Common myeloid progenitor, CD34-positive (primary cell): ENCODE measurements at regions not wholly inside any gene's neighbourhood (a gene's known extent, or its start where the extent isn't known, plus 50 kb on each side); places are given as distances from the start of the nearest gene placed in this dataset.

Experiments used
- CTCF ChIA-PET: fragments of 350-600 bp; sonication (Branson Sonifier 250); formaldehyde crosslinking; loops from one replicate; lab custom pipeline; 2021; ENCODE audit warnings: antibody characterized with exemption; lab: Charles Lee
- POLR2A ChIA-PET: fragments of 350-600 bp; sonication (Branson Sonifier 250); formaldehyde crosslinking; loops from one replicate; lab custom pipeline; 2021; ENCODE audit warnings: antibody characterized with exemption; lab: Charles Lee
- DNase-seq, 3 donors: peaks; one replicate each; pipeline versions ENCODE4 v3.0.0 to v3.0.0-alpha.2; 2013
- H3K27ac ChIP-seq, 2 experiments: 1 replicate in 1 of 2; 2 replicates in 1 of 2; pipeline ENCODE4 v1.7.0; 2013; ENCODE audit warnings: inconsistent platforms in 2 of 2, low read length in 2 of 2, mild to moderate bottlenecking in 2 of 2, low read depth in 1 of 2, moderate library complexity in 1 of 2; ENCODE audit not compliant: severe bottlenecking in 2 of 2, insufficient read depth in 1 of 2, poor library complexity in 1 of 2
- H3K27me3 ChIP-seq, 5 experiments: replicated peaks in 2 of 5; 1 replicate in 3 of 5; 2 replicates in 2 of 5; pipeline versions ENCODE4 v1.6.1 to v1.7.0; 2013; ENCODE audit warnings: low read length in 4 of 5, mild to moderate bottlenecking in 2 of 5, moderate library complexity in 2 of 5, inconsistent platforms in 1 of 5; ENCODE audit not compliant: insufficient read depth in 5 of 5, control insufficient read depth in 4 of 5
- H3K36me3 ChIP-seq, 4 experiments: 1 replicate in 2 of 4; 2 replicates in 2 of 4; pipeline versions ENCODE4 v1.6.1 to v1.7.0; 2013; ENCODE audit warnings: low read length in 3 of 4, control low read depth in 1 of 4, mild to moderate bottlenecking in 1 of 4; ENCODE audit not compliant: control insufficient read depth in 4 of 4, insufficient read depth in 4 of 4
- H3K4me1 ChIP-seq, 4 experiments: 1 replicate in 3 of 4; 2 replicates in 1 of 4; pipeline versions ENCODE4 v1.6.1 to v1.7.1; 2013; ENCODE audit warnings: low read length in 3 of 4, mild to moderate bottlenecking in 3 of 4, control low read depth in 1 of 4, inconsistent platforms in 1 of 4, moderate library complexity in 1 of 4; ENCODE audit not compliant: control insufficient read depth in 4 of 4, insufficient read depth in 4 of 4; ENCODE audit errors: control extremely low read depth in 1 of 4
- H3K4me3 ChIP-seq, 7 experiments: 1 replicate in 4 of 7; 2 replicates in 3 of 7; pipeline versions ENCODE4 v1.5.1 to v1.7.0; 2013; ENCODE audit warnings: mild to moderate bottlenecking in 7 of 7, low read length in 6 of 7, moderate library complexity in 6 of 7, inconsistent platforms in 2 of 7, low read depth in 2 of 7, control low read depth in 1 of 7; ENCODE audit not compliant: insufficient read depth in 4 of 7, control insufficient read depth in 1 of 7; ENCODE audit errors: extremely low read depth in 1 of 7
- H3K9me3 ChIP-seq, 5 experiments: 1 replicate in 4 of 5; 2 replicates in 1 of 5; pipeline versions ENCODE4 v1.6.1 to v1.7.1; 2013; ENCODE audit warnings: low read length in 4 of 5, mild to moderate bottlenecking in 2 of 5, inconsistent platforms in 1 of 5, low read depth in 1 of 5, moderate library complexity in 1 of 5; ENCODE audit not compliant: control insufficient read depth in 4 of 5, insufficient read depth in 2 of 5; ENCODE audit errors: control extremely low read depth in 1 of 5
- WGBS: methylation state at CpG from one replicate; pipeline ENCODE4 v1.1.5; 2013; ENCODE audit not compliant: insufficient coverage; 5-methylcytosine and 5-hydroxymethylcytosine counted together

DNA sequence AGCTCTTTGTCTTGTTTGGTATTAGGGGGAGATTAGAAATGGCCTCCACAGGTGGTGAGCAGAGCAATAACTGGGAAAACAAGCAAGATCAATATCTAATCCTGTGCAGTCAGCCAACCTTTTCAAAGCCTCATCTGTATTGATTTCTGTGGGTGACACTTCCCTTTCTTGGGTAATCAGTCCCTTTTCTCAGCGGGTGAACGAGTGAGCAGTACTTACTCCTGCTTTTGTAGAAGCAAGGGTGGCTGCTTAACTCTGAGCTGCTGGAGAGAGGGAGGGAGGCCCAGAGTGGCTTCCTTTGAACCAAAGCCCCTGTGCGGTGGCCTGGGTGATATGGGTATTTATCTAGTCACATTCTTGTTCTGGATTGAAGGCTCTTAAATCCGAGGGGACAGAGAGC lies 254.8 kb upstream of the CHD6 start:
- no peak for DNase-seq
- Histone ChIP-seq H3K9me3 (peaks cover 0 to 5% (median 0%) of the 10 kb centered on the region in 5 experiments), H3K36me3 (no peaks in the 10 kb centered on the region), H3K27me3 (peaks cover 0 to 2% (median 0%) of the 10 kb centered on the region in 5 experiments), H3K4me1 (no peaks in the 10 kb centered on the region), H3K27ac (no peak overlapping the region), H3K4me3 (no peak overlapping the region)
- CTCF ChIA-PET: no interaction called here
- whole genome bisulfite sequencing: 81% methylated on average over 3 of the region's 4 CpGs
- POLR2A ChIA-PET: no interaction called here

DNA sequence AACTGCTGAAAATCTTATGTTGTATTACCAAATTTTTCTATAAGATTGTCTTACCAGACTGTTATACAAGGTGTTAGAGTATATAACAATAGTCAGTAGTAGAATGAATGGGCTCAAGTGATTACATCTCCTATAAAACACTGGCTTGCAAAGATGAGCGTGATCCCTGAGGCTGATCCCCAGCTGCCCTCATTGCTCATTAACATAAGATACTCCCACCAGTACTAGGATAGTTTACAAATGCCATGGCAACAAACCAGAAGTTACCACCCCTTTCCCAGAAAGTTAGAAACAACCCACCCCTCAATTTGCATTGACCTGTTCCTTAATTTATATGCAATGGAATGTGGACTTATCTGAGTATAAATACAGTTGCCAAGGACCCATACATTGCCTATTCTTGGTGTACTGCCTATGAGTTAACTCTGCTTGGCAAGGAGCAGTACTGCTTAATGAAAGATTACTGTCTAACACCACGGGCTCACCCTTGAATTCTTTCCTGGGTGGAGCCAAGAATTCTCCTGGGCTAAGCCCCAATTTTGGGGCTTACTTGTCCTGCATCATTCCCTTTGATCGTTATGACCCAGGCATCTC lies 252.8 kb upstream of the CHD6 start:
- Histone ChIP-seq H3K4me1 (no peaks in the 10 kb centered on the region), H3K36me3 (no peaks in the 10 kb centered on the region), H3K27ac (no peak overlapping the region), H3K27me3 (no peaks in the 10 kb centered on the region), H3K9me3 (peaks cover 0 to 5% (median under 1%) of the 10 kb centered on the region in 5 experiments), H3K4me3 (no peak overlapping the region)
- ChIA-PET POLR2A (no interaction called here), CTCF (interaction anchor here (0.6 kb wide), 1 partner anchor 57 kb away, joined by 4 read pairs; no protein-coding TSS in a partner anchor)
- 78% methylated on average over 2 of the region's 3 CpGs for WGBS
- DNase-seq: no peak

DNA sequence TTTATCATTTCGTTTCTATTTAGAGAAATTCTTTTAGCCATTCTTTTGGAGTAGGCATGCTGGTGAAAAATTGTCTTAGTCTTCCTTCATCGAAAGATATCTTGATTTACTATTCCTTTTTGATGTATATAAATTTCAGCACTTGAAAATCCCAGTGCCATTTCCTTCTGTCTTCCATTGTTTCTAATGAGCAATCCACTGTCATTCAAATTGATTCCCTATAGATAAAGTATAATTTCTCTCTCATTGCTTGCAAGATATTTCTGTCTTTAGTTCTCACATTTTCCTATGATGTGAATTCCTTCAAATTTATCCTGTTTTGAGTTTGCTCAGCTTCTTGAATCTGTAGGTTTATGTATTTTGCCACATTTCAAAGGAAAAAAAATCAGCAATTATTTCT lies 251.1 kb upstream of the CHD6 start:
- Histone ChIP-seq H3K4me3 (no peak overlapping the region), H3K27ac (no peak overlapping the region), H3K9me3 (peaks cover 0 to 5% (median 2%) of the 10 kb centered on the region in 5 experiments), H3K36me3 (no peaks in the 10 kb centered on the region), H3K4me1 (no peaks in the 10 kb centered on the region), H3K27me3 (no peaks in the 10 kb centered on the region)
- ChIA-PET CTCF (no interaction called here), POLR2A (no interaction called here)
- no CpG with 5 or more reads among the region's 2 CpGs for whole genome bisulfite sequencing
- no peak for DNase-seq

DNA sequence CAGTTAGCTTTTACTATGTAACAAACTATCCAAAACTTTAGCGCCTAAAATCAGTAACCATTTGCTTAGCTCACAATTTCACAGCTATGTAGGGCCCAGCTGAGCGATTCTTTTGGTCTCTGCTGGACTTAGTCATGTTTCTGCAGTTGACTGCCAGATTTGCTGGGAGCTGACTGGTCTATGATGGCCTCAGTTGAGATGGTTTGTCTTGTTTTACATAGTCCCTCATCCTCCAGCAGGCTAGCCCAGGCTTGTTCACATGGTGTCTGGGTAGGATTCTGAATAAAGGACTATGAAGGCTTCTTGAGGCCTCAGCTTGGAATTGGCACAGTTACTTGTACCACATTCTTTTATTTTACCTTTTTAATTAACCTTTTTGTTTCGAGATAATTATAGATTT lies 247.8 kb upstream of the CHD6 start:
- no peak for DNase-seq
- WGBS: 100% methylated on average over 1 of the region's 3 CpGs
- H3K9me3 ChIP-seq: peaks cover 0 to 5% (median 2%) of the 10 kb centered on the region in 5 experiments
- peaks cover 0 to 5% (median 0%) of the 10 kb centered on the region in 5 experiments for H3K27me3 ChIP-seq
- no peak overlapping the region for H3K27ac ChIP-seq
- H3K4me1 ChIP-seq: no peaks in the 10 kb centered on the region
- no peaks in the 10 kb centered on the region for H3K36me3 ChIP-seq
- ChIA-PET POLR2A (no interaction called here), CTCF (no interaction called here)
- no peak overlapping the region for H3K4me3 ChIP-seq

DNA sequence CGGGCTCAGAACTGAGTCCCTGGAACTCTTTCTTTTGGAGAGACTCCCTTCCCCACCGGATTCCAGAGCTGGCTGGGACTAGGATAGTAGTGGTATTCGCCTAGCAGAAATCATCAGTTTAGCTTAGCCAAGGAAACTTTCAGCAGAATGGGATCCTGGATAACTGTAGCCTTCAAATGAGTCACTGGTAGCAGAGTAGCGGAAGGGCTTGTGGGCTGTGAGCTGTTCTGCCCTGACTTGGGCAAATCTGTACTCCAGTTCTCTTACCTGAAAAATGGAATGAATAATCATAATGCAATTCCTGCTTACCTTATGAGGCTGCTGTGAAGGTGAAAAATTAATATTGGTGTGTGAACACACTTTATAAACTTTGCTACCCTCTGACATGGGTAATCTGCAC lies 244.3 kb upstream of the CHD6 start:
- WGBS: 87% methylated on average over 4 of the region's 4 CpGs
- POLR2A ChIA-PET: no interaction called here
- CTCF ChIA-PET: no interaction called here

DNA sequence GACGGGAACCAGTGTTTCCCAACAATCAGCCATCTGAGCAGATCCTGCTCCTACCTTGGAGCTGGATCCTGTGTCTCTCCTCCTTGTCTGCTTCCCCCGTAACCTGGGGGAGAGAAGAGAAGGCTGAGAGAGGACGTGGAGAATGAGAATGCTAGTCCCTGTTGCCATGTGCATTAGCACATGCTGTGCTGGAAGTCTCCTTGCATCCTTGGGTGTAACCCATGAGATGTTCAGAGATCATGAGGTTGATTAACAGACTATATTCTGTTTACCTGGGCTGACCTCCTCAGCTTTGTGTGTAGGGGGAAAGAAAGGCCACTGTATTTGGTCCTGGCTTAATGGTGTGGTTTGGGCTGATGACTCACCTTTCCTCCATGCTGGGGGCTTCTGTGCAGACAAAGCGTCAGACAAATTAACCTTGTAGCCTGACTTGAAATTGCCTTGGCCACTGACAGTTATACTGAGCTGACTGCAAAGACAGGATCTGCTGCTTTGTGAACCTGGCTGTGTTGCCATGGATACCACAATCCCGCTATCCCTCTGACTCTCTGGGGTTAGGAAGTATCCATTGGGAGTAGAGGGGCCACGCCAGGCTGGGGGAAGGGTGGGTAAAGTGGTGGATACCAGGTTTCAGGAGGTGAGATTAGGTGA lies 243.7 kb upstream of the CHD6 start:
- H3K27me3 ChIP-seq: peaks cover 0 to 5% (median 0%) of the 10 kb centered on the region in 5 experiments
- CTCF ChIA-PET: no interaction called here
- POLR2A ChIA-PET: no interaction called here
- no peak for DNase-seq
- no peak overlapping the region for H3K4me3 ChIP-seq
- no peak overlapping the region for H3K27ac ChIP-seq
- peaks cover 0 to 2% (median 0%) of the 10 kb centered on the region in 5 experiments for H3K9me3 ChIP-seq
- WGBS: 88% methylated on average over 3 of the region's 6 CpGs
- H3K4me1 ChIP-seq: no peaks in the 10 kb centered on the region
- no peaks in the 10 kb centered on the region for H3K36me3 ChIP-seq

More for the DNA sequence above, 244.3 kb upstream of the CHD6 start:
- H3K4me3 ChIP-seq: no peak overlapping the region
- DNase-seq: no peak
- H3K9me3 ChIP-seq: peaks cover 0 to 2% (median 0%) of the 10 kb centered on the region in 5 experiments
- H3K36me3 ChIP-seq: no peaks in the 10 kb centered on the region
- H3K27me3 ChIP-seq: peaks cover 0 to 5% (median 0%) of the 10 kb centered on the region in 5 experiments
- no peak overlapping the region for H3K27ac ChIP-seq
- no peaks in the 10 kb centered on the region for H3K4me1 ChIP-seq

DNA sequence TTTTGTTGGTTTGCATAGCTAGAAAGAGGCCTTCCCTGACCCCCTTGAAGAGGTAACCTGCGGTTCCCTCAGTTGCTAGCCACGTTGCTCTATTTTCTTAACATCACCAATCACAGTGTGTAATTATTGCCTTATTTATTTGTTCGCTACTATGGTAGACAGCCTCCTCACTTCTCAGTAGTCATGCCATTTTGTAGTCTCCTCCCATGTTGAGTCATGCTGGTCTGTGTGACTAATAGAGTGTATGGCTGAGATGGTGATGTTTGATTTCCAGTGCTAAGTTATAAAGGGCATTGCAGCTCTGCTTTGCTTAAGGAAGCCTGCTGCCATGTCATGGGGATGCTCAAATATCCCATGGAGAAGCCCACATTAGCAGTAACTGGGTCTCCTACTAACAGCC lies 236.6 kb upstream of the CHD6 start:
- no peaks in the 10 kb centered on the region for H3K36me3 ChIP-seq
- WGBS: 80% methylated on average over 1 of the region's 3 CpGs

More for the DNA sequence above, 236.6 kb upstream of the CHD6 start:
- POLR2A ChIA-PET: no interaction called here
- Histone ChIP-seq H3K27ac (no peak overlapping the region), H3K4me3 (no peak overlapping the region), H3K4me1 (no peaks in the 10 kb centered on the region), H3K27me3 (peaks cover 0 to 3% (median 0%) of the 10 kb centered on the region in 5 experiments), H3K9me3 (peaks cover 0 to 2% (median 0%) of the 10 kb centered on the region in 5 experiments)
- CTCF ChIA-PET: no interaction called here
- no peak for DNase-seq
